Left ventricle myocardium inferior (tissue), 1 donor: ENCODE measurements at regions not wholly inside any gene's neighbourhood (a gene's known extent, or its start where the extent isn't known, plus 50 kb on each side); places are given as distances from the start of the nearest gene placed in this dataset.

ENCODE experiments used
- DNase-seq: peaks from one replicate; pipeline ENCODE4 v3.0.0-alpha.2; 2020
- H3K27ac ChIP-seq: fragments of 200-600 bp; replicated peaks from 2 replicates; pipeline ENCODE4 v1.8.0; 2021
- H3K27me3 ChIP-seq: fragments of 200-600 bp; 2 replicates; pipeline ENCODE4 v1.8.0; 2021; ENCODE audit warnings: low read depth
- H3K36me3 ChIP-seq: fragments of 200-600 bp; 2 replicates; pipeline ENCODE4 v1.8.0; 2021
- H3K4me1 ChIP-seq: fragments of 200-600 bp; 2 replicates; pipeline ENCODE4 v1.8.0; 2021
- H3K4me3 ChIP-seq: fragments of 200-600 bp; 2 replicates; pipeline ENCODE4 v1.8.0; 2021; ENCODE audit warnings: mild to moderate bottlenecking, moderate library complexity
- H3K9me3 ChIP-seq: fragments of 200-600 bp; replicated peaks from 2 replicates; pipeline ENCODE4 v1.8.0; 2021
- CTCF ChIP-seq: fragments of 200-600 bp; IDR thresholded peaks from 2 replicates; pipeline ENCODE4 v1.8.0; 2021; ENCODE audit warnings: antibody characterized with exemption, mild to moderate bottlenecking, borderline replicate concordance
- intact Hi-C: fragments of 100-400 bp; cut with micrococcal nuclease; formaldehyde crosslinking; loops from one replicate; pipeline ENCODE4 v1.11.0; 2022
- donor health status: DM: no; HTN: yes; CAD: no; lungs with severe emphysema.

- Histone ChIP-seq H3K9me3 (peaks cover 23% of the 10 kb centered on the region), H3K4me1 (no peaks in the 10 kb centered on the region), H3K27me3 (no peaks in the 10 kb centered on the region), H3K4me3 (no peak overlapping the region), H3K27ac (no peak overlapping the region), H3K36me3 (no peaks in the 10 kb centered on the region)
- intact Hi-C loops, result no loop called here
- no peak for TF ChIP-seq CTCF
- DNase-seq, result no peak
These were observed 263.4 kb upstream of the PRKCQ start for GRCh38 chr10:6843481-6843881.

GRCh38 chr10:6842722-6843121, 262.6 kb upstream of the PRKCQ start:
- no peak for TF ChIP-seq CTCF
- no peaks in the 10 kb centered on the region for H3K4me1 ChIP-seq
- H3K27me3 ChIP-seq, result no peaks in the 10 kb centered on the region
- H3K4me3 ChIP-seq, result no peak overlapping the region
- H3K36me3 ChIP-seq, result no peaks in the 10 kb centered on the region
- peaks cover 23% of the 10 kb centered on the region for H3K9me3 ChIP-seq
- DNase-seq, result no peak
- intact Hi-C loops, result no loop called here
- H3K27ac ChIP-seq, result no peak overlapping the region

DNA sequence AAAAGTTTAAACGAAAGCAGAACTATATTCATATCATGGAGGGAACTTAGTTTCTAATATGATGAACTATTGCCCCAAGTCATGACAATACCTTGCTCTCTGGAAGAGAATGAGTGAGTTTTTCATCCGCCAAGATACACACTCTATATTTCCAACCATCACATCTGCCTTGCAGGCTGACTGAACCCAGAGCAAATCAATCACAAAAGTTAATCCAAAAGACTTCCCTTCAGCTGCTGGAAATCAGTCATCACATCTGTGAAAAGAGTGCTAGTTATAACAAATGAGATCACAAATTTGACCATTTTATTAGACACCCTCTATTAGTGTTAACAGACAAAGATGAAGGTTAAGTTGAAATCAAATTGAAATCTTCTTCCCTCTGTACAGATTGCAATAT, 261.7 kb upstream of the PRKCQ start:
- Histone ChIP-seq H3K4me3 (no peak overlapping the region), H3K4me1 (no peaks in the 10 kb centered on the region), H3K9me3 (peaks cover 23% of the 10 kb centered on the region), H3K27me3 (no peaks in the 10 kb centered on the region), H3K36me3 (no peaks in the 10 kb centered on the region), H3K27ac (no peak overlapping the region)
- intact Hi-C loops, result no loop called here
- no peak for TF ChIP-seq CTCF
- no peak for DNase-seq

DNA sequence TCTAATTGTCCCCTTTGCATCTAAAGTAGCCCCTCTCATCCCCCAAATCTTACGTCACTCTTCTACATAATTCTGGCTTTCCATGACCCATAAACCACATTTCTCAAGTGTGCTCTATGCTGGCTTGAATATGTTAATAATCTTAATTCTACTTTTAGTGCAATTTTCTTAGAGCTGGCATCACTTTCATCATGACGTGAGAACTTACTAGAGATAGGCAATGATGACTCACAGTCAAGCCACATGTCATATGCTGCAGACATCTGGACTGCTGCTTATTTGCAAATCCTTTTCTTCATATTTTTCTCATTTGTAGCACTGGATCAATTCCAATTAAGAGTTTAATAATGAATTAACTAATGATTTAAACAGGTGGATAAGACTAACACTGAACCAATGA, 260.7 kb upstream of the PRKCQ start:
- H3K27me3 ChIP-seq, result no peaks in the 10 kb centered on the region
- TF ChIP-seq CTCF, result no peak
- H3K27ac ChIP-seq, result peak overlapping the region; percentile 21
- no peaks in the 10 kb centered on the region for H3K4me1 ChIP-seq
- no peak for DNase-seq
- peaks cover 23% of the 10 kb centered on the region for H3K9me3 ChIP-seq
- intact Hi-C loops, result no loop called here
- H3K4me3 ChIP-seq, result no peak overlapping the region
- no peaks in the 10 kb centered on the region for H3K36me3 ChIP-seq

DNA sequence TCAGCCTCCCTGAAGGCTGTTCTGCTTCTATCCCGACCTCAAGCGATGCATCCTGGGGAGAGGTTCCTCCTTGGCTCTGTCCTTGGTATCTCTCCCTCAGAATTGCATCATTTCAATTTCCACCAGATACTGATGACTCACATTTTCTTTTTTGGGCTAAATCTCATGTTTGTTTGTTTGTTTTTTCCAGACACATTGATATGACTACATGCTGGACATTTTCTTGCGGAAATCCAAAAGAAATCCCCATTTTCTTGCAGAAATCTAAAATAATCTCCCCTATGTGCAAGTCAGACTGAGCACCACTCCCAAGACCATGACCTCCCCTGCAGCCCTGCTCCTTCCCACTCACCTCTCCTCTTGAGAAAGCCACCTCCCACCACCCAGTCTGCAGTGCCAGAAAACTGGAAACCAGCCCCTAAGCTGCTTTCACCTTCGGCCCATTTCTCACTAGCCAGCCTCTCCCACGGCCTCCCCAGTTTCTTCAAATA, 260.2 kb upstream of the PRKCQ start:
- intact Hi-C loops, result no loop called here
- Histone ChIP-seq H3K9me3 (peaks cover 20% of the 10 kb centered on the region), H3K4me3 (no peak overlapping the region), H3K4me1 (no peaks in the 10 kb centered on the region), H3K27ac (peak overlapping the region; percentile 21), H3K36me3 (no peaks in the 10 kb centered on the region), H3K27me3 (no peaks in the 10 kb centered on the region)
- no peak for DNase-seq
- no peak for TF ChIP-seq CTCF

DNA sequence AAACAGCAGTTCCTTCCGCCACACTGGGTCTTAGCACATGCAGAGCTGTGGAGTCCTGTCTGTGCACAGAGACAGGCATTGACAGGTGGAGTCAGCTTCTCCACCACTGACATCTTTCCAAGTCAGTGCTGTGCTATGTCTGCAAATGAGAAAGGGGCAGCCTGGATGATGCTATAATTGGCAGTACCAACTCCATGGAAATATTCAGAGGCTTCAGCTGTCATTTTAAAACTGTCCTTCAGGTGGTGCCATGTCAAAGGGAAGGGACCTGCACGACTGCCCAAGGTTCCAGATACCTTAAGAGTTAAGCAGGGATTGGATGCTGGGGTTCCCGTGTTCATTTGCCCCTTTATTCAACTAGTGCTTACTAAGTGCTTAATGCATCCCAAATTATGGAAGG, 258.0 kb upstream of the PRKCQ start:
- intact Hi-C loops, result no loop called here

More for the DNA sequence above, 258.0 kb upstream of the PRKCQ start:
- H3K36me3 ChIP-seq, result no peaks in the 10 kb centered on the region
- no peak for DNase-seq
- H3K9me3 ChIP-seq, result peaks cover 10% of the 10 kb centered on the region
- peak; percentile 29 for TF ChIP-seq CTCF
- H3K27ac ChIP-seq, result no peak overlapping the region
- no peak overlapping the region for H3K4me3 ChIP-seq
- H3K4me1 ChIP-seq, result no peaks in the 10 kb centered on the region
- no peaks in the 10 kb centered on the region for H3K27me3 ChIP-seq
